Bone marrow (tissue), 2 donors: ENCODE measurements at regions not wholly inside any gene's neighbourhood (a gene's known extent, or its start where the extent isn't known, plus 50 kb on each side); places are given as distances from the start of the nearest gene placed in this dataset.
A peak's percentile ranks its signal among the peaks of the same experiment; 100 is the strongest.
"Not testable (repeated sequence)": the region's sequence is repeated elsewhere in the genome, so short reads cannot be mapped to it uniquely, and the experiment has no call there.

ENCODE experiments used
- DNase-seq, 2 donors: peaks; one replicate each; lab custom pipeline; 2025; lab: John Stamatoyannopoulos, UW

GRCh38 chr12:34097213-34097612 is 74.9 kb downstream of the ALG10 start:
- peak in 1 of 2 donors; percentile 32 for DNase-seq

GRCh38 chr12:34105392-34105933 is 83.2 kb downstream of the ALG10 start:
- DNase-seq = no peak

- no peak for DNase-seq
These were observed 83.9 kb downstream of the ALG10 start for GRCh38 chr12:34106172-34106571.

- no peak for DNase-seq
These were observed 84.7 kb downstream of the ALG10 start for GRCh38 chr12:34107016-34107415.

- DNase-seq = no peak
These were observed 85.6 kb downstream of the ALG10 start for GRCh38 chr12:34107781-34108404.

- no peak for DNase-seq
These were observed 86.1 kb downstream of the ALG10 start for GRCh38 chr12:34108405-34108803.

- no peak for DNase-seq
These were observed 86.7 kb downstream of the ALG10 start for GRCh38 chr12:34108967-34109366.

- no peak for DNase-seq
These were observed 87.1 kb downstream of the ALG10 start for GRCh38 chr12:34109390-34109789.

GRCh38 chr12:34109909-34110531 is 87.7 kb downstream of the ALG10 start:
- DNase-seq = not testable (repeated sequence)

- no peak for DNase-seq
These were observed 97.1 kb downstream of the ALG10 start for GRCh38 chr12:34119366-34119765.

GRCh38 chr12:34121360-34121759 is 99.1 kb downstream of the ALG10 start:
- DNase-seq = no peak

GRCh38 chr12:34123092-34123491 is 100.8 kb downstream of the ALG10 start:
- peak in 1 of 2 donors; percentile 63 for DNase-seq

- no peak for DNase-seq
These were observed 102.3 kb downstream of the ALG10 start for GRCh38 chr12:34124608-34125007.

GRCh38 chr12:34126239-34126641 is 103.9 kb downstream of the ALG10 start:
- DNase-seq = peak in 1 of 2 donors; percentile 38

GRCh38 chr12:34126805-34127204 is 104.5 kb downstream of the ALG10 start:
- no peak for DNase-seq

- DNase-seq = not testable (repeated sequence)
These were observed 105.1 kb downstream of the ALG10 start for GRCh38 chr12:34127379-34127778.

- DNase-seq = no peak
These were observed 120.1 kb downstream of the ALG10 start for GRCh38 chr12:34142430-34142829.

- no peak for DNase-seq
These were observed 128.7 kb downstream of the ALG10 start for GRCh38 chr12:34151019-34151418.

- no peak for DNase-seq
These were observed 141.1 kb downstream of the ALG10 start for GRCh38 chr12:34163443-34163842.

- no peak for DNase-seq
These were observed 144.2 kb downstream of the ALG10 start for GRCh38 chr12:34166427-34167060.

GRCh38 chr12:34168507-34168906 is 146.2 kb downstream of the ALG10 start:
- not testable (repeated sequence) for DNase-seq

GRCh38 chr12:34186492-34186891 is 164.2 kb downstream of the ALG10 start:
- no peak for DNase-seq

GRCh38 chr12:34188974-34189373 is 166.7 kb downstream of the ALG10 start:
- DNase-seq = no peak
